Effector memory CD4-positive, alpha-beta T cell (primary cell): ENCODE measurements at regions not wholly inside any gene's neighbourhood (a gene's known extent, or its start where the extent isn't known, plus 50 kb on each side); places are given as distances from the start of the nearest gene placed in this dataset.

ENCODE experiments used
- DNase-seq, 3 donors: peaks; one replicate each; pipeline ENCODE4 v3.0.0-alpha.2; 2020
- H3K27ac ChIP-seq: 2 replicates; pipeline ENCODE4 v1.7.0; 2013; ENCODE audit warnings: mild to moderate bottlenecking, low read length, moderate library complexity; ENCODE audit not compliant: insufficient read depth, poor library complexity, severe bottlenecking
- H3K27me3 ChIP-seq: replicated peaks from 2 replicates; pipeline ENCODE4 v1.7.0; 2013; ENCODE audit warnings: mild to moderate bottlenecking, low read length; ENCODE audit not compliant: insufficient read depth, control insufficient read depth, poor library complexity, severe bottlenecking
- H3K36me3 ChIP-seq: 2 replicates; pipeline ENCODE4 v1.7.0; 2013; ENCODE audit warnings: mild to moderate bottlenecking, low read length, moderate library complexity; ENCODE audit not compliant: control insufficient read depth, insufficient read depth
- H3K4me1 ChIP-seq: 2 replicates; pipeline ENCODE4 v1.7.0; 2013; ENCODE audit warnings: low read length, mild to moderate bottlenecking; ENCODE audit not compliant: control insufficient read depth, insufficient read depth, poor library complexity, severe bottlenecking
- H3K4me3 ChIP-seq: 2 replicates; pipeline ENCODE4 v1.7.0; 2013; ENCODE audit warnings: low read length, low read depth, mild to moderate bottlenecking; ENCODE audit not compliant: insufficient read depth, poor library complexity, severe bottlenecking
- H3K9me3 ChIP-seq: 2 replicates; pipeline ENCODE4 v1.7.0; 2013; ENCODE audit warnings: mild to moderate bottlenecking, low read length, moderate library complexity; ENCODE audit not compliant: control insufficient read depth

DNA sequence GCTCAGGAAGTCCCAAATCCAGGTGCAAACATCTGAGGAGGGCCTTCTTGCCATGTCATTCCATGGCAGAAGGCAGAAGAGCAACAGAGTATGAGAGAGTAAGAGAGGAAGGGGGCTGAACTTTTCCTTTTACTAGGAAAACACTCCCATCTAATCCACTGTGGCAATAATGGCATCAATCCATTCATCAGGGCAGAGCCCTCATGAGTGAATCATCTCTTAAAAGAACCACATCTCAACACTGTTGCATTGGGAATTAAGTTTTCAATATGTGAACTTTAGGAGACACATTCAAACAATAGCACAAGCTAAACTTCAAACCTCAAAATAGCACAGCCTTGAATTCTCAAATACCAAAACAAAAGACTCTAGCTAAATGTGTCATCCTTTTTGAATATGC, 264.5 kb downstream of the KCTD12 start:
- no peak overlapping the region for H3K4me3 ChIP-seq
- no peak overlapping the region for H3K27ac ChIP-seq
- DNase-seq = no peak
- H3K36me3 ChIP-seq = no peaks in the 10 kb centered on the region
- H3K4me1 ChIP-seq = no peaks in the 10 kb centered on the region
- H3K9me3 ChIP-seq = no peaks in the 10 kb centered on the region
- no peaks in the 10 kb centered on the region for H3K27me3 ChIP-seq

DNA sequence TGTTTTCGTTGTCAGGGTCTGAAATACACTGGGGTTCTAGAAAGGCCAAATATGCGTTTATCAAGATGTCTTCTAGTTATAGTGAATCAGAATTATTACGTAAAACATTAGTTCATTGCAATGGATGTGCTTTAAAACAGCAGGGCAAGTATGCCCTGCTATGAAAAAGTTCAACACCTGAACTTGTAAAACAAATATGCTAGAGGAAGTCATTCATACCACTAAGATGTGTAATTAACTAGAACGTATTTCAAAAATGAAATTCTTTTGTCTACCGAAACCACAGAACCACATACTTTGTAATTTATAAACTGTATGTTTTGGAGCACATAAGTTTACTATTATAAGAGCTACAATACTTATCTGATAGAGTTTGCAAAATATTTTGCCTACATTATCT, 266.2 kb downstream of the KCTD12 start:
- H3K36me3 ChIP-seq = no peaks in the 10 kb centered on the region
- no peak overlapping the region for H3K4me3 ChIP-seq
- no peaks in the 10 kb centered on the region for H3K9me3 ChIP-seq
- H3K4me1 ChIP-seq = no peaks in the 10 kb centered on the region
- H3K27me3 ChIP-seq = no peaks in the 10 kb centered on the region
- no peak for DNase-seq
- H3K27ac ChIP-seq = no peak overlapping the region

DNA sequence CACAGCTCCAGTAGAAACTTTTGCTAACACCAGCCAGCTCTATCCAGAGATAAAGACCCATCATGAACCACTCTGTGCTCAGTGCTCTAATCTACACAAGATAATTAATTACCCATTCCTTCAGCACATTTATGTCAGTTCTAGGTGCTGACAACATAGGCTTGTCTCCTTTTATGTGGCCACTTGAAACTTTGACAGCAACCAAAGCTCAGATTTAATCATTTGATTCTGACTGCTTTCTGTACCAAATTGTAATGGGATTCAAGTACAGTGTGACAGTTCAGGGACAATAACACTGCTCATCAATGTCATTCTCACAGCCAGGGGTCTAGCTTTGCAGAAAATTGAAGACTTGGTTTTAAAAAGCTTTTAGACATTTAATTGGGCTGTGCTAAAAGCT, 266.6 kb downstream of the KCTD12 start:
- H3K9me3 ChIP-seq = no peaks in the 10 kb centered on the region
- no peaks in the 10 kb centered on the region for H3K4me1 ChIP-seq
- no peaks in the 10 kb centered on the region for H3K27me3 ChIP-seq
- H3K36me3 ChIP-seq = no peaks in the 10 kb centered on the region
- no peak overlapping the region for H3K4me3 ChIP-seq
- no peak overlapping the region for H3K27ac ChIP-seq
- DNase-seq = no peak

DNA sequence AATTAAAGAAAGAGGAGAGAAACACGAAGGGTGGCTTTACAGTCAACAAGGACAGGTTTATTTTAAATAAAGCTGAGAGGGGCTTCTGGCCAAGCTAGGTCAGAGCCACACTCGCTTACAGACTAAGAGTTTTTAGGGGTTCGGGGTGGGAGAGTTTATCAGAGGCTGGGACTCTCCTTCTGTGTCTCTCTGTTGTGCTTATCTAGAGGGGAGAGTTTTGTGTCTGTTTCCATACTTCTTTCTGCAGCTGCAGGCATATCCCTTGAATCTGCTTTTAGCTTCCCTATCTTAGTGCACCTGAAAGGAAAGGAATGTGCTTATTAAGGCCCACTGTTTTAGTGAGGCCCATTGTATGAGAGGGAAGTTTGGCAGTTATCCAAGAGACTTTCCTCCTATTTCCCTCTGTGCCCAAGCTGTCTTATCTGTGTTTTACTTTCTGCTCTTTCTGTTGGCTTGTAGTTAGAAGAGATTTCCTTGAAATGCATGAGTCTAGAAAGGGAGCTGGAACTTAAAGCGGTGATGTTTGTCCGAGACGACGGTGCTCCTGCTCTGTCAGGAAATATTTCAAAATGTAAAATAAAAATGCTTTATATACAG, 275.3 kb downstream of the KCTD12 start:
- Histone ChIP-seq H3K4me1 (no peaks in the 10 kb centered on the region), H3K27me3 (no peaks in the 10 kb centered on the region), H3K27ac (no peak overlapping the region), H3K4me3 (no peak overlapping the region), H3K9me3 (no peaks in the 10 kb centered on the region), H3K36me3 (no peaks in the 10 kb centered on the region)
- no peak for DNase-seq

DNA sequence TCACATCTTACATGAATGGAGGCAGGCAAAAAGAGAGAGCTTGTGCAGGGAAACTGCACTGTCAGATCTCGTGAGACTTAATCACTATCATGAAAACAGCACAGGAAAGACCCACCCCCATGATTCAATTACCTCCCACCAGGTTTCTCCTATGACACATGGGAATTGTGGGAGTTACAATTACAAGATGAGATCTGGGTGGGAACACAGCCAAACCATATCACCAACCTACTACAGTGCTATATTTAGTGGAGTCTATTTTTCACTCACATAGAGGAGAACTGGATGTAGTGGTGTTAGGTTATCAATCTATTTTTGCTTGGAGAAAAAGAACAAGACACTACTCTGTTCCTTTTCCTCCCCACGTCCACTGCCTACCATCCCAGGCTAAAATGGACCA, 276.6 kb downstream of the KCTD12 start:
- Histone ChIP-seq H3K4me1 (no peaks in the 10 kb centered on the region), H3K27ac (no peak overlapping the region), H3K36me3 (no peaks in the 10 kb centered on the region), H3K9me3 (no peaks in the 10 kb centered on the region), H3K4me3 (no peak overlapping the region), H3K27me3 (peaks cover under 1% of the 10 kb centered on the region)
- no peak for DNase-seq

DNA sequence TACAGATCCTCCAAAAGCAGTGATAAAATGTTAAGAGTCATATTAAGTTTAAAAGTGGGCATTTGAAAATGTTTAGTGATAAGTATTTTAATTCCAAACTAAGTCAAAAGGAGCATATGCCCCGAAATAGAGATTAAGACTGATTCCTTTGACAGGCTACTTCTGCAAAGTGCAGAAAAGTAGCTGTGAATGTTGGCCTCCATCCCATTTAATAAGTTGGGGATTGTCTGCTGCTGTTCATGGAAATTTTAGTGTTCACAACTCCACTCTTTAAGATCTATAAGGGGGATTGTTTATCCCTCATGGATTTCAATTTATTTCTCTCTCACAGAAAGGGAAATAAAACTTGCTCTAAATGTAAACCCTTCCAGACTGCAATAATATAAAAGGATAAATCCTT, 278.3 kb downstream of the KCTD12 start:
- DNase-seq = no peak
- H3K27ac ChIP-seq = no peak overlapping the region
- no peak overlapping the region for H3K4me3 ChIP-seq
- H3K36me3 ChIP-seq = no peaks in the 10 kb centered on the region
- H3K9me3 ChIP-seq = no peaks in the 10 kb centered on the region
- no peaks in the 10 kb centered on the region for H3K4me1 ChIP-seq
- H3K27me3 ChIP-seq = peaks cover 2% of the 10 kb centered on the region

DNA sequence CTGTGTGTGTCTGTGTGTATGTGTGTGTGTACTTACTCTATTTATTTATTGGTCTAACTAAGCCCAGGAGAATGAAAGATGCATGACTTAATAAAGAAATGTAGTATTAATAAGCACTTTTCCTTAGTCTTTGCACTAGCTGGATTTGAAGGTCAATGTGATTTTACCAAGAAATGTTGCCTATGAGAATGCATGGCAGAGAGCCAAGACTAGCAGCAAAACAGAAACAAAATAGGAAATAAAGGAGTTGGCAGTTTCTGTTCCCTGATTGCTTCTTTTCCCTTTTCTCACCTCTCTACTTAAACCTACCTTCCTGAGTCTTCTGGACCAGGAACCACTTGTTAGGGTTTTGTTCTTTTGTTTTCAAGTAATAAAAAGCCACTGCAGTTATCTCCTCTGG, 286.1 kb downstream of the KCTD12 start:
- DNase-seq = no peak
- H3K36me3 ChIP-seq = no peaks in the 10 kb centered on the region
- no peak overlapping the region for H3K4me3 ChIP-seq
- H3K9me3 ChIP-seq = no peaks in the 10 kb centered on the region
- H3K27ac ChIP-seq = no peak overlapping the region
- peaks cover 2% of the 10 kb centered on the region for H3K27me3 ChIP-seq
- H3K4me1 ChIP-seq = no peaks in the 10 kb centered on the region

DNA sequence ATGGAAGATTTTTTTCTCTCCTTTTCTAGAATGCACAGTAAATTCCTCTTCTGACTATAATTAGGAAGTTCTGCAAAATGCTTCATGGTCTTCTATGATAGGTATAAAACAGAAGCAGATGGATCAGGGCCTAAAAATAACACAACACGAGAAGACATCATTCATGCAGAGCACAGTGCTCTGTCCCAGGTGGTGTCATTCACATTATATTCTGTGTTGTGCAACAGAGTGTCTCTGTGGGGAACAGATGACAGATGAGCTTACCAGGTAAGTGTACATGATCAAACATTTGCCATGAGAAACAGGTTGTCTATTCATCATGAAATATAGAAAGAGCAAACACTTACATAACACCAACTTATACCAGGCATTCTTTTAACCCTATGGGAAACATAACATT, 288.3 kb downstream of the KCTD12 start:
- H3K9me3 ChIP-seq = no peaks in the 10 kb centered on the region
- H3K27me3 ChIP-seq = no peaks in the 10 kb centered on the region
- no peak overlapping the region for H3K27ac ChIP-seq
- H3K4me3 ChIP-seq = no peak overlapping the region
- no peaks in the 10 kb centered on the region for H3K4me1 ChIP-seq
- no peaks in the 10 kb centered on the region for H3K36me3 ChIP-seq
- DNase-seq = no peak

DNA sequence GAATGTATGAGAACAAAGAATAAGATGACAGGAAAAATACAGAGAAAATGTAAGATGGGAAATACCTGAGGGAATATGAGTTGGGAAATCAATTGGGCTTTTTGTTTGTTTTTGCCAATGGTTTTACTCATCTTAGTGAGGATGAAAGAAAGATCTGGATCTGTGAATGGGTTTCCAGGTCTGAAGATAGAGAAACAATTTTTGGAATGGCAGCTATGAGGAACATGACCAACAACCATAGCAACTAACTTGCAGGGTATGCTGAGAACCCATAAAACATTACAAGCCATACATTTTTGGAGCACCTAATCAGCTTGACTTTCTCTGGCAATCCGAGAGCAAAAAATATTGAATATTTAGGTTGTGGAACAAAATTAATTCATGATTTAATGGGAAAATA, 290.0 kb downstream of the KCTD12 start:
- no peak overlapping the region for H3K27ac ChIP-seq
- H3K36me3 ChIP-seq = no peaks in the 10 kb centered on the region
- DNase-seq = no peak
- no peaks in the 10 kb centered on the region for H3K9me3 ChIP-seq
- H3K27me3 ChIP-seq = no peaks in the 10 kb centered on the region
- H3K4me1 ChIP-seq = no peaks in the 10 kb centered on the region
- H3K4me3 ChIP-seq = no peak overlapping the region

DNA sequence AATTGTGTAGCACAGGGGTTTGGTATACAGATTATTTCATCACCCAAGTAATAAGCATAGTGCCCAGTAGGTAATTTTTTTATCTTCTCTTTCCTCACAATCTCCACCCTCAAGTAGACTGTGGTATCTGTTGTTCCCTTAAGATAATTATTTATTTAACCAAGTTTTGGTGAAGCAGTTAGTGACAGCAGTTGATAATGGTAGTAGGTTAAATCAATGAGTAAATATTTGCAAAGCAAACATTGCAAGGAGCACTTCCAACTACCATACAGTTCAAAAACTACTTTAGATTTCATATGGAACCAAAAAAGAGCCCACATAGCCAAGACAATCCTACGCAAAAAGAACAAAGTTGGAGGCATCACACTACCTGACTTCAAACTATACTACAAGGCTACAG, 291.8 kb downstream of the KCTD12 start:
- H3K36me3 ChIP-seq = no peaks in the 10 kb centered on the region
- no peak overlapping the region for H3K27ac ChIP-seq
- H3K4me3 ChIP-seq = no peak overlapping the region
- no peaks in the 10 kb centered on the region for H3K9me3 ChIP-seq
- no peaks in the 10 kb centered on the region for H3K27me3 ChIP-seq
- no peak for DNase-seq
- H3K4me1 ChIP-seq = no peaks in the 10 kb centered on the region

DNA sequence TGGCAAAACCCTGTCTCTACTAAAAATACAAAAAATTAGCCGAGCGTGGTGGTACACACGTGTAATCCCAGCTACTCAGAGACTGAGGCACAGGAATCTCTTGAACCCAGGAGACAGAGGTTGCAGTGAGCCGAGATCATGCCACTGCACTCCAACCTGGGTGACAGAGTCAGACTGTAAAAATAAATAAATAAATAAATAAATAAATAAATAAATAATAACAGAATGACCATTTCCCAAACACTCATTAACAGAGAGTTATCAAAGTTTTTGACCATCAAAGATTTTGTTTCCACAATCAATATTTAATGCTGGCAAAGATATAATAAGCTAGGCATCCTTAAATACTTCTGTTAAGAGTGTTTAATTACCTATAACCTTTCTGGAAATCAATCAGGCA, 299.4 kb downstream of the KCTD12 start:
- no peaks in the 10 kb centered on the region for H3K27me3 ChIP-seq
- H3K9me3 ChIP-seq = no peaks in the 10 kb centered on the region
- no peaks in the 10 kb centered on the region for H3K36me3 ChIP-seq
- no peak overlapping the region for H3K4me3 ChIP-seq
- no peak for DNase-seq
- no peak overlapping the region for H3K27ac ChIP-seq
- no peaks in the 10 kb centered on the region for H3K4me1 ChIP-seq
